EL (cell line): ENCODE measurements at regions not wholly inside any gene's neighbourhood (a gene's known extent, or its start where the extent isn't known, plus 50 kb on each side); places are given as distances from the start of the nearest gene placed in this dataset.

Experiments
- DNase-seq: peaks from one replicate; pipeline ENCODE4 v3.0.0-alpha.2; 2016

- no peak for DNase-seq
These were observed 797.4 kb upstream of the COBL start for GRCh38 chr7:52114056-52114455.

- DNase-seq = no peak
These were observed 790.7 kb upstream of the COBL start for GRCh38 chr7:52107355-52107754.

- no peak for DNase-seq
These were observed 779.3 kb upstream of the COBL start for GRCh38 chr7:52095861-52096260.

- DNase-seq = no peak
These were observed 775.4 kb upstream of the COBL start for GRCh38 chr7:52091996-52092395.

- no peak for DNase-seq
These were observed 774.5 kb upstream of the COBL start for GRCh38 chr7:52091101-52091500.

- DNase-seq = no peak
These were observed 771.6 kb upstream of the COBL start for GRCh38 chr7:52088008-52088901.

GRCh38 chr7:52085610-52086009 lies 769.0 kb upstream of the COBL start:
- no peak for DNase-seq

- no peak for DNase-seq
These were observed 763.9 kb upstream of the COBL start for GRCh38 chr7:52080493-52080892.

- no peak for DNase-seq
These were observed 763.1 kb upstream of the COBL start for GRCh38 chr7:52079726-52080125.

- DNase-seq = no peak
These were observed 761.0 kb upstream of the COBL start for GRCh38 chr7:52077571-52077970.

GRCh38 chr7:52074912-52075311 lies 758.3 kb upstream of the COBL start:
- DNase-seq = no peak

GRCh38 chr7:52074071-52074470 lies 757.5 kb upstream of the COBL start:
- DNase-seq = no peak

GRCh38 chr7:52071744-52072143 lies 755.1 kb upstream of the COBL start:
- DNase-seq = no peak

GRCh38 chr7:52064493-52064892 lies 747.9 kb upstream of the COBL start:
- DNase-seq = no peak

GRCh38 chr7:52061666-52062065 lies 745.1 kb upstream of the COBL start:
- DNase-seq = no peak

- DNase-seq = no peak
These were observed 736.9 kb upstream of the COBL start for GRCh38 chr7:52053525-52053924.

- no peak for DNase-seq
These were observed 714.1 kb upstream of the COBL start for GRCh38 chr7:52030722-52031121.

GRCh38 chr7:52026140-52026539 lies 709.5 kb upstream of the COBL start:
- DNase-seq = no peak

GRCh38 chr7:52021343-52021742 lies 704.7 kb upstream of the COBL start:
- no peak for DNase-seq

- DNase-seq = no peak
These were observed 702.1 kb upstream of the COBL start for GRCh38 chr7:52018680-52019054.

GRCh38 chr7:52017802-52018679 lies 701.4 kb upstream of the COBL start:
- DNase-seq = no peak

GRCh38 chr7:52009181-52009580 lies 692.6 kb upstream of the COBL start:
- no peak for DNase-seq

- DNase-seq = no peak
These were observed 690.1 kb upstream of the COBL start for GRCh38 chr7:52006674-52007073.

GRCh38 chr7:52005613-52006012 lies 689.0 kb upstream of the COBL start:
- DNase-seq = no peak
